ENCODE measurements at regions not wholly inside any gene's neighbourhood (a gene's known extent, or its start where the extent isn't known, plus 50 kb on each side); places are given as distances from the start of the nearest gene placed in this dataset.

GRCh38 chr12:13283867-13284266 is 87.3 kb downstream of the EMP1 start (continued):
- TF ChIP-seq ATF3 (IDR thresholded peaks at IDR 0.05) (no peak), TAF1 (conservative IDR thresholded peaks at IDR 0.05) (no peak)

GRCh38 chr12:13282861-13283260 is 86.3 kb downstream of the EMP1 start:
- no peak for DNase-seq (ENCODE audit: low spot score)
- H3K27ac ChIP-seq (ENCODE audit: low read depth in 1 of 2, low read length in 2 of 2), result no peak overlapping the region
- no peak for TF ChIP-seq MAX (IDR thresholded peaks at IDR 0.05)
- no peak for TF ChIP-seq RXRA (IDR thresholded peaks at IDR 0.05)
- TF ChIP-seq FOXA2 (IDR thresholded peaks at IDR 0.05), result no peak
- no peak for TF ChIP-seq NR2F2 (IDR thresholded peaks at IDR 0.05)
- no peak for TF ChIP-seq JUND (IDR thresholded peaks at IDR 0.05)
- TF ChIP-seq CTCF (IDR thresholded peaks at IDR 0.05; ENCODE audit: low read depth, low read length, missing input control), result no peak
- TF ChIP-seq EGR1 (IDR thresholded peaks at IDR 0.05; ENCODE audit: low read depth in 2 of 2), result no peak
- TF ChIP-seq FOXA1 (IDR thresholded peaks at IDR 0.05), result no peak
- TF ChIP-seq SP1 (IDR thresholded peaks at IDR 0.05), result no peak
- no peak for TF ChIP-seq YY1 (IDR thresholded peaks at IDR 0.05)
- no peak for TF ChIP-seq TAF1 (conservative IDR thresholded peaks at IDR 0.05)
- TF ChIP-seq HNF4G (IDR thresholded peaks at IDR 0.05), result no peak
- no peak for TF ChIP-seq RAD21 (IDR thresholded peaks at IDR 0.05)
- no peak for TF ChIP-seq ZBTB33 (IDR thresholded peaks at IDR 0.05)
- TF ChIP-seq HNF4A (conservative IDR thresholded peaks at IDR 0.05), result no peak
- H3K9me3 ChIP-seq (ENCODE audit: control insufficient read depth in 4 of 4, low read length in 3 of 4), result no peaks in the 10 kb centered on the region
- H3K4me1 ChIP-seq (ENCODE audit: control insufficient read depth in 4 of 4, insufficient read depth in 4 of 4, low read length in 3 of 4), result peaks cover 0 to 3% (median 0%) of the 10 kb centered on the region in 4 donors
- H3K36me3 ChIP-seq (ENCODE audit: control insufficient read depth in 4 of 4, insufficient read depth in 3 of 4, low read depth in 1 of 4, low read length in 3 of 4), result no peaks in the 10 kb centered on the region
- H3K27me3 ChIP-seq (ENCODE audit: control insufficient read depth in 4 of 4, insufficient read depth in 4 of 4, low read length in 3 of 4), result no peaks in the 10 kb centered on the region
- H3K9ac ChIP-seq (ENCODE audit: low read depth in 1 of 2, low read length in 2 of 2), result no peak overlapping the region
- H3K4me3 ChIP-seq (ENCODE audit: low read depth in 1 of 3, low read length in 3 of 3), result no peak overlapping the region
- WGBS, result 64% methylated on average over 2 of the region's 2 CpGs

- Histone ChIP-seq H3K9ac (ENCODE audit: low read depth in 1 of 2, low read length in 2 of 2) (no peak overlapping the region), H3K27me3 (ENCODE audit: control insufficient read depth in 4 of 4, insufficient read depth in 4 of 4, low read length in 3 of 4) (peaks cover 0 to 3% (median 0%) of the 10 kb centered on the region in 4 donors)
These were observed 81.8 kb downstream of the EMP1 start for GRCh38 chr12:13278249-13278787.

More at GRCh38 chr12:13278249-13278787, 81.8 kb downstream of the EMP1 start:
- Histone ChIP-seq H3K4me3 (ENCODE audit: low read depth in 1 of 3, low read length in 3 of 3) (no peak overlapping the region), H3K36me3 (ENCODE audit: control insufficient read depth in 4 of 4, insufficient read depth in 3 of 4, low read depth in 1 of 4, low read length in 3 of 4) (no peaks in the 10 kb centered on the region), H3K4me1 (ENCODE audit: control insufficient read depth in 4 of 4, insufficient read depth in 4 of 4, low read length in 3 of 4) (peaks cover 0 to 3% (median 0%) of the 10 kb centered on the region in 4 donors), H3K9me3 (ENCODE audit: control insufficient read depth in 4 of 4, low read length in 3 of 4) (no peaks in the 10 kb centered on the region), H3K27ac (ENCODE audit: low read depth in 1 of 2, low read length in 2 of 2) (no peak overlapping the region)
- TF ChIP-seq RAD21 (IDR thresholded peaks at IDR 0.05) (peak; percentile 78 to 89), TAF1 (conservative IDR thresholded peaks at IDR 0.05) (no peak), CTCF (IDR thresholded peaks at IDR 0.05; ENCODE audit: low read depth, low read length, missing input control) (peak; percentile 93)
- 24% methylated on average over 32 of the region's 32 CpGs for WGBS
- DNase-seq (ENCODE audit: low spot score), result peak; percentile 79

Data from liver (tissue), 8 donors.